HCEC 1CT (cell line): ENCODE measurements at regions not wholly inside any gene's neighbourhood (a gene's known extent, or its start where the extent isn't known, plus 50 kb on each side); places are given as distances from the start of the nearest gene placed in this dataset.

Experiments used
- DNase-seq: peaks from one replicate; pipeline ENCODE4 v3.0.0-alpha.2; 2017

- DNase-seq, result no peak
Observed at GRCh38 chr10:78921895-78922294, 146.9 kb upstream of the ZMIZ1 start.

GRCh38 chr10:78923647-78924318, 145.0 kb upstream of the ZMIZ1 start:
- DNase-seq, result no peak

DNA sequence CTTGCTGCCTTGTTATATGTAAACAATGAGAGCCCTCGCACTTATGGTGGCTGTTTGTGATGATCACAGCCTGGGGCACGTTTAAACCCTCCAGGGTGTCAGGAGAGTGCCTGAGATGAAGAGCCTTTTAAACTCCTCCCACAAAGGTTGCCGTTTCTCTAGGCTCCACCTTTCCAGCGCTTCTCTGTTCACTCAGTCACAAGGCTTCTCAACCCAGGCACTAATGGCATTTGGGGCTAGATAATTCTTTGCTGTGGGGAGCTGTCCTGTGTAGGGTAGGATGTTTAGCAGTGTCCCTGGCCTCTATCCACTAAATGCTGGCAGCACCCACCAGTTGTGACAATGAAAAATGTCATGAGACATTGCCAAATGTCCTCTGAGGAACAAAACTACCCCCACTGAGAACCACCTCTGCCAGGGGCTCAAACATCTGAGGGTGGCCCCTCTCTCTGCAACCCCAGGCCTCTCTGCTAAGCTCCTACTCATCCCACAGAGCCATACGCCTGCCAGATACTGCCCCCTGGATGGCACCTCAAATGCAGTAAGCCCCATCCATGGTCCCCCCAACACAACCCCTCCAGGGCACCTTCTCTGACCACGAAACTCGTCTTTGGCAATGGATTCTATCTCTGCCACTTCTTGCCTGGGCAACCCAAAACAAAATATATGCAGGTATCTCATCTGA, 144.3 kb upstream of the ZMIZ1 start:
- no peak for DNase-seq

DNA sequence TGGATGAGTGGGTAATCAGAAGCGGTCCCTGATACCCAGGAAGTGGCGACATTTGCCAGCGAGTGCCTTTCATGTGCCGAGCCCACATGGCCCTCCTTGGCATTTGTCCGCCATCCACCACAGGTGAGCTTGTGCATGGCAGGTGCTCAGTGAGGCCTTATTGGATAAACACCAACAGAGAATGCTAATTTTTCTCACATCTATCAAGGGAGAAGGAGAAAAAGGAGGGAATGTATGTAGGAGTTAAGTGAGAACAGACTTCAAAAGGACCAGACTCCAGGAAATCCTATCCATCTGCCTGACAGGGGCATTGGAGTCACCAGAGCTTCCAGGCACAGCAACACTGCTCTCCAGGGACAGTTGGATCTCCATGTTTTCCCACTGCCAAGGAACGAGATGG, 143.5 kb upstream of the ZMIZ1 start:
- DNase-seq, result no peak

- DNase-seq, result peak; percentile 92
Observed at GRCh38 chr10:78925800-78926319, 142.9 kb upstream of the ZMIZ1 start.

DNA sequence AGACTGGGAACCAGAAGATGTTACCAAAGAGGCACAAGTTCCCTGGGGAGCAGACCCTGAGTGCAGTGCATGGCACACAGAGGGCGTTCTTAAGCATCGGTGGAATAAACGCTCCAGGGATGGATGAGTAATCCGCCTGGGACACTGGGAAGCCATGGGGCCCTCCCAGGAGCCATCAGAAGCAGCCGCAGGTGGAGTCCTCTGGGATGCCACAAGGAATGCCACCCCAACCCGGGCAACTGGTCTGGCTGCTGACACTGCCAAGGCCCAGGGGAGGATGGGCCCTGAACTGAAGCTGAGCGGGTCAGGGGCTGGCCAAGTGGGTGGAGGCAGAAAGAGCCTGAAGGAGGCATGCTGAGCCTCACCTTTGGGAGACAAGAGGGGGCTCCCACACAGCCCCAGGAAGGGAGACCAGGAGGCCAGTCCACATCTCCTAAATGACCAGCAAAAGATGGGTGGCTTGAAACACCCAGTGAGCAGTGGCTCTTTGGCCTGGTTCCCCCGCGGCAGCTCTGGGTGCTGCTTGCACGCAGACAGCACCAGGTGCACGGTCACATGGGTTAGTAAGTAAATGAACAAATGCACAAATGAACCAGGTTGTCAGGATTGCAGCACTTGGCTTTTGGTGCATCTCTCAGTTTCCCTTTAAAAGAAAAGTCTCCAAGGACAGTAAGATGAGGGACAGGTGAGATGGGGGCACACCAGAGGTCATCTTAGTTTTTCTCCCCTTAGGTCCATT, 141.3 kb upstream of the ZMIZ1 start:
- DNase-seq, result no peak

DNA sequence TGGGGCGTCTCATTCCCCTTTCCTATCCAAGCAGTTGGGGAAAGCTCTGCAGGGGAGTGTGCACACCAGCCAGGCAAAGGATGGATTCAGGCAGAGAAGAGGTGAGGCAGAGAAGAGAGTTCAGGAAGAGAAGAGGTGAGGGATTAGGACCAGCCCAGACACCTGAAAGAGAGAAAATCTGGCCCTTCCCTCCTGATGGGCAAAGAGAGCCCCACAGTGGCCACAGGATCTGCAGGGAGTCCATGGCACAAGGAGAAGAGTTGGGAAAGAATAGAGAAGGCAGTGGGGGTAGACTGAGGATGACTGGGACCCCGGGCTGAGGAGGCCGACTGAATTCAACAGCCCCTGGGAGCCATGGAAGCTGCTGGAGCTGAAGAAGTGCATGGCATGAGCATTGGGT, 140.4 kb upstream of the ZMIZ1 start:
- DNase-seq, result no peak

GRCh38 chr10:78929541-78929940, 139.2 kb upstream of the ZMIZ1 start:
- no peak for DNase-seq

- peak; percentile 80 for DNase-seq
Observed at GRCh38 chr10:78931321-78932053, 137.3 kb upstream of the ZMIZ1 start.

GRCh38 chr10:78932054-78932386, 136.7 kb upstream of the ZMIZ1 start:
- DNase-seq, result no peak

DNA sequence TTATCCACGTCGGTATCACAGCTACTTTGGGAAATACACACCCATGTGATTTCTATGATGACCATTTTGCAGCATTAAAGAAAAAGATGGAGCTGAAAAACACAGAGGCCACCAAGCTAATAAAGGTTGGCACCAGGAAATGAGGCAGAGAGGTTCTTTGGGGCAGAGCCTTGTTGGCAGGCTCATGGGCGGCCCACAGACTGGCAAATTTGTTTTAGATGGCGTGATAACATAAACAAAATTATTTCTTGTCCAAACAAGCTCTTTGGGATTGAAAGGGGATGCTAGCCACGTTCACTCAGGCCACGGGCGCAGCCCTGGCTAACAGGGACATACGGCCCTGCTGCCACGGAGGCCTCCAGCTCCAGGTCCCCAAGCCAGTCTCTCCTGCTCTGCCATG, 135.9 kb upstream of the ZMIZ1 start:
- DNase-seq, result no peak

DNA sequence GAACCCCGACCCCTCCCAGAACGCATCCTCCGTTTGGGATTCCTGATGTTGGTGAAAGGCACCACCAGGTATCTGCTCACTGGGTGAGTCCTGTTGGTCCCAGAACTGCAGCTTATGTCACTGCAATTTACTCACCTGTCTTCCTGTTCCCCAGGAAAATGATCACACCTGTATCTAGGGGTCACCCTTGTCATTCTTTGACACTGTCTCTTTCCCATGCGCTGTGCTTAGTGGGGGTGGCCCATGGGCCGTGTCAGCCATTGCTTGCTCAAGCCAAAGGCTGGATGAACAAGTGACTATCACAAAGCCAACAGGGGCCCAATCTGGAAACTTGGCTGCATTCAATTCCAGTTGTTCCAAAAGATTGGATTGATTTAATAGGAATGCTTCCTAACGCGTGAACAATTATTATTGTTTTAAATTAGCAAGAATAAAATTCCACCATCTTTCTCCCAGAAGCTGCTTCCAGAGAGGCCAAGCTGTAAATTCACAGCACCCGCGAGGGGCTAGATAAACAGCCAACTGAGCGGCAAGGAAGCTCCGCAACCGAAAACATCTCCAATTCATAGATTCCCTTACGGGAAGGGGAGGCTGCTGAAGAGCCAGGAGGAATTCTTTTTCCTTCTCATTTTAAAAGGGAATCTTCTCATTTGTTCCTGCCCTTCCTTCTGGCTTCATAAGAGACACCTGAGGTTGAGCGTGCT, 134.8 kb upstream of the ZMIZ1 start:
- DNase-seq, result no peak

DNA sequence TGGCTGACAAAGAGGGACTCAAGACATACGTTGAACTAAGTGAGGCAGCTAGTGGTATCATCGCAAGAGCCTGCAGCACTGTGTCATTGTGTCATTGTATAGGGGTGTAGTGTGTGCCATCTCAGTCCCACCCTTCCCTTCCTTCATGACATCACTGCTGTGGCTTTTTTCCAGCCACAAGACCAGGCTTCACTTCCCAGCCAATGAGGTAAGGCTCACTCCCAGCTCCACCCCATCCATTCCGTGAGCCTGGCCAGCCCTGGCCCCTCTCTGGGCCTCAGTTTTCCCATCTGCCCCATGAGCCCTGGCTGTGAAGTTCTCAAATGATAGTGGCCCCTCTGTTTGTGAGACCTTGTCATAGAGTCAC, 134.3 kb upstream of the ZMIZ1 start:
- no peak for DNase-seq

DNA sequence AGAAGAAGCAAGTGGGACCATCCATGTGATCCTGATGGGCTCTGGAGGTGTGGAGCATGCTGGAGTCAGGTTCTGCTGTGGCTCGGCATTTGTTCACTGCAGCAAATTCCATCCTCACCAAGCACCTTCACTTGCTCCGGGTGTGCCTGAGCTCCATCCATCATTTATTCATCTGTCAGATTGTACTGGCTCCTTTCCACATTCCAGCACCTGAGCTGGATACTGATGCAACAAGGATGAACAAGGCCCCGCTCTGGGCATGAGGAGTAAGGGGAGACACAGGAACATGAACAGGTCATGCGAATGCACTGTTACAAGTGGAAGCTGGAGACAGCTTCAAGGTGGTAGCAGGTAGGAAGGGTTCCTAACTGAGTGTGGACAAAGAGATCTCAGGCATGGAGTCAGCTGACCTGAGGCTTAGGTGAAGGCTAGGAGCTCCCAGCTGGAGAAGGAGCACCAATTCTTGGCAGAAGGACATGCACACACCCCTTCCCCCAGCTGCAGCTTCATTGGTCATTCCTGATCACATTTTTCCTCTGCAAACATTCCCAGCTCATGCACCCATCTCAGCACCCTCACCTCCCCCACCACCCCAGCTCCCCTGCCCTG, 133.7 kb upstream of the ZMIZ1 start:
- DNase-seq, result no peak

DNA sequence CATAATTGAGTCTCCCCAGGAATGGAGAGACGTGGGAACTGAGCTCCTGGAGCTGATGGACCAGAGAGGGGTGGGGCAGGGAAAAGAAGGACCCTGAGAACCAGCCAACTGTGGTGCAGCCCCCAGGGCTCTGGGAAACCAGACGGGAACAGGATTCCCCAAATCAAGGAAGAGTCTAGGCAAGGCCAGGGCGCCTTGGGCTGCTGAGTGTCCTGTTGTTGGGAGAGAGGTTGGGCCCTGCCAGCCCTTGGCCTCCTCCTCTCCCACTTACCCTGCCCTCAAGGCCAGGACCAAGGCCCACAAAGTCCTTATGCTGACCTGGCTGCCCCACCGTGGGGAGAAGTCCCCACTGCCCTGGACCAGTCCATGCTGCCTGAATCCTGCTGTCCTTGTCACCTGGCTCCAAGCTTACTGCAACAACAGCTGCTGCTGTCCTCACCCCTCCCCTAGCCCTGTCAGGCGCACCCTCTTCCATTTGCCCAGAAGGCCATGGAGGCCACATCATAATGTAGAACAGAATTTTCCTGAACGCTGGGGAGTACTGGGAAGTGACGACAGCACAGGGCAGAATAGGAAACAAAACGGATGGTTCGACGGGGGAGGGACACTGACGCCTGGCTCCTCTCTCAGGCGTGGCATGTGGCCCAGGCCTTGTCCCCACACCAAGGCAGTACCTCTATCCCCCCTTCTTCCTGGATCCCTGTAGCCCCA, 132.9 kb upstream of the ZMIZ1 start:
- DNase-seq, result no peak

DNA sequence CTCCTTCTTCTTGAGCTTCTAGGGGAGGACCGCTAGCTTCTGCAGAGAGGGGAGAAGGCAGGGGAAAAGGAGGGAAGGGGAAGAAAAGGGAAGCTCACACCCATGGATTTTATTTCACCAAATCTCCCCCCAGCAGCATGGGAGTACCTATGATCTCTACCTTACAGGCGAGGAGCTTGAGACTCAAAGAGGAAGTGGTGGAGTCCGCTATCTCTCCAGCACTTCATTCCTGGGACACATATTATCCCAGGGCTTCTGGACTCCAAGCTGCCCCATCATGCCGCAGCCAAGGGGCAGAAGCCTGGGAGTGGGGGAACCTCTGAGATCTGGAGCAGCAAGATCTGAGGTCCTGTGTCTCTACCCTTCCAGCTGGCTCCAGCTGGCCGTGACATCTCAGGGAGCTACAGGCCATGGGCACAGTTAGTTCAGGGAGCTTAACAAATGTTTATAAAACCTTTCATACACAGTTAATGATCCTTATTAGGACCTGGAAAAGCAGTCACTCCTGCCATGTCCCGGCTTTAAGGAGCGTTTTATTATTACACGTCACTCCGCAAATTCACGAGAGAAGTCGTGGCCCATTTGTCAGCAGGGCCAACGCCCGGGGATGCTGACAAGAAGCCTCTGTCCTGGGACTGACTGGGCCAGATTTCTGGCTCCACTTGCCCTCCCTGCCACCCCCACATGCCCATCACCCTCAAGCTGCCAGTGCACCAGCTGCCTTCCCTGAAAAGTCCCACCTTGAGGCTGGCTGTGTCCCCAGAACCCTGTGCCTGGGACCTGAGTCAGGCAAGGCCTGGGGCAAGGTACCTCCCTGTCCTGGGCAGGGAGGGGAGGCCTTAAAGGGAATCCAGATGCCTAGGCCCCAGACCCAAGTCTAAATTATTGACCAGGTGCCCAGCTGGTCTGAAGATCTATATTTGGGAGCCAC, 132.1 kb upstream of the ZMIZ1 start:
- peak; percentile 11 for DNase-seq

DNA sequence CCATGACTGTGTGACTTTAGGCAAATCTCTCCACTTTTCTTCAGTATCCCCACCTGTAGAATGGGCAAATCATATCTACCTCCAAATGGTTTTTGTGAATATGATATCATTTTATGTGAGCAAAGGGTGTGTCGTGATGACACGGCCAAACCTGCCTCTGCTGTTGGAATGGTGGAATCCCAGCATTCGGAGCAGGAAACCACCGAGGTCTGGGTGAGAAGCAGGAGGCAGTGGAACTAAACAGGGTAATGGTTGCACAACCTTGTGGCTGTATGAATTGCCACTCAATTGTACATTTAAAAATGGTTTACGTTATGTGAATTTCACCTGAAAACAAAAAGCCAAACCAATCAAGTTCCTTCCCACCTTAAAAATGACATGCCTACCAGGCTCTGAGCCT, 131.4 kb upstream of the ZMIZ1 start:
- no peak for DNase-seq

- DNase-seq, result no peak
Observed at GRCh38 chr10:78937800-78938694, 130.7 kb upstream of the ZMIZ1 start.
